Chondrocyte (in vitro differentiated cells): ENCODE measurements at regions not wholly inside any gene's neighbourhood (a gene's known extent, or its start where the extent isn't known, plus 50 kb on each side); places are given as distances from the start of the nearest gene placed in this dataset.

Source experiments
- DNase-seq: peaks from one replicate; pipeline ENCODE4 v3.0.0; 2021; ENCODE audit warnings: mixed read lengths, low spot score
- H3K27ac Mint-ChIP-seq: one replicate; pipeline ENCODE4 v1.8.0; 2021; ENCODE audit warnings: mild to moderate bottlenecking, moderate library complexity, mixed read lengths; ENCODE audit not compliant: unreplicated experiment
- H3K27me3 Mint-ChIP-seq: 2 replicates; pipeline ENCODE4 v1.8.0; 2021; ENCODE audit warnings: low read depth, mixed read lengths
- H3K36me3 Mint-ChIP-seq: 2 replicates; pipeline ENCODE4 v1.8.0; 2021; ENCODE audit warnings: low read depth, mixed read lengths
- H3K4me1 Mint-ChIP-seq: 2 replicates; pipeline ENCODE4 v1.8.0; 2021; ENCODE audit warnings: low read depth, mild to moderate bottlenecking, mixed read lengths
- H3K4me3 Mint-ChIP-seq: one replicate; pipeline ENCODE4 v1.8.0; 2021; ENCODE audit warnings: mild to moderate bottlenecking, moderate library complexity, mixed read lengths; ENCODE audit not compliant: unreplicated experiment
- H3K9me3 Mint-ChIP-seq: 2 replicates; pipeline ENCODE4 v1.8.0; 2021; ENCODE audit warnings: low read depth, mixed read lengths
- TF ChIP-seq, protein P1 (sequence below): fragments of 200-600 bp; sonication (generic); IDR thresholded peaks from 2 replicates; pipeline ENCODE4 v1.5.0; 2021; ENCODE audit warnings: antibody characterized with exemption, mild to moderate bottlenecking, moderate library complexity

GRCh38 chr11:98703779-98704556 is 316.8 kb upstream of the CNTN5 start:
- Mint-ChIP-seq H3K9me3 (peaks cover 9% of the 10 kb centered on the region), H3K27me3 (no peaks in the 10 kb centered on the region), H3K4me1 (no peaks in the 10 kb centered on the region), H3K27ac (no peak overlapping the region), H3K4me3 (no peak overlapping the region), H3K36me3 (no peaks in the 10 kb centered on the region)
- TF ChIP-seq, protein P1, sequence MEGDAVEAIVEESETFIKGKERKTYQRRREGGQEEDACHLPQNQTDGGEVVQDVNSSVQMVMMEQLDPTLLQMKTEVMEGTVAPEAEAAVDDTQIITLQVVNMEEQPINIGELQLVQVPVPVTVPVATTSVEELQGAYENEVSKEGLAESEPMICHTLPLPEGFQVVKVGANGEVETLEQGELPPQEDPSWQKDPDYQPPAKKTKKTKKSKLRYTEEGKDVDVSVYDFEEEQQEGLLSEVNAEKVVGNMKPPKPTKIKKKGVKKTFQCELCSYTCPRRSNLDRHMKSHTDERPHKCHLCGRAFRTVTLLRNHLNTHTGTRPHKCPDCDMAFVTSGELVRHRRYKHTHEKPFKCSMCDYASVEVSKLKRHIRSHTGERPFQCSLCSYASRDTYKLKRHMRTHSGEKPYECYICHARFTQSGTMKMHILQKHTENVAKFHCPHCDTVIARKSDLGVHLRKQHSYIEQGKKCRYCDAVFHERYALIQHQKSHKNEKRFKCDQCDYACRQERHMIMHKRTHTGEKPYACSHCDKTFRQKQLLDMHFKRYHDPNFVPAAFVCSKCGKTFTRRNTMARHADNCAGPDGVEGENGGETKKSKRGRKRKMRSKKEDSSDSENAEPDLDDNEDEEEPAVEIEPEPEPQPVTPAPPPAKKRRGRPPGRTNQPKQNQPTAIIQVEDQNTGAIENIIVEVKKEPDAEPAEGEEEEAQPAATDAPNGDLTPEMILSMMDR = no peak
- DNase-seq = no peak

GRCh38 chr11:98710026-98710425 is 310.7 kb upstream of the CNTN5 start:
- DNase-seq = no peak
- no peak overlapping the region for H3K4me3 Mint-ChIP-seq
- H3K27ac Mint-ChIP-seq = no peak overlapping the region
- H3K9me3 Mint-ChIP-seq = peaks cover 20% of the 10 kb centered on the region
- no peaks in the 10 kb centered on the region for H3K4me1 Mint-ChIP-seq
- TF ChIP-seq, protein P1 = no peak
- H3K36me3 Mint-ChIP-seq = no peaks in the 10 kb centered on the region
- no peaks in the 10 kb centered on the region for H3K27me3 Mint-ChIP-seq

DNA sequence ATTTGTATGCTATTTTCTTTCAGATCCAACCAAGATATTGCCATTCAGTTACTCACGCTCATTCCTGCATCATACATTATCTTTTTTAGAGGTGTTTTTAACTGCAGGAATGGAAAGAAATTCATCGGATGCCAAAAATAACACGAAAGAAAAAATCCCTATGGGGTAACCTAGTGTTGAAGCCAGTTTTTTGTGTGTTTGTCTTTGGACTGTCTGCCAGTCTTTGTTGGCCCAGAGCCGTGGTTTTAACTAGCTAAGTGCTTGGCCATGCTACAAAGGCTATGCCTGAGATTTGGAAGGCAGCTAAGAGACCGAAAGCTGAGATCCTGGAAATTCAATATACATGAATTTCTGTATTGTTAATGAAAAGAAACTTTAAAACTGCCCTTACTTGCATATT is 309.8 kb upstream of the CNTN5 start:
- peaks cover 24% of the 10 kb centered on the region for H3K9me3 Mint-ChIP-seq
- TF ChIP-seq, protein P1 = no peak
- H3K27ac Mint-ChIP-seq = no peak overlapping the region
- H3K4me3 Mint-ChIP-seq = no peak overlapping the region
- DNase-seq = no peak
- no peaks in the 10 kb centered on the region for H3K4me1 Mint-ChIP-seq
- H3K27me3 Mint-ChIP-seq = no peaks in the 10 kb centered on the region
- H3K36me3 Mint-ChIP-seq = no peaks in the 10 kb centered on the region

DNA sequence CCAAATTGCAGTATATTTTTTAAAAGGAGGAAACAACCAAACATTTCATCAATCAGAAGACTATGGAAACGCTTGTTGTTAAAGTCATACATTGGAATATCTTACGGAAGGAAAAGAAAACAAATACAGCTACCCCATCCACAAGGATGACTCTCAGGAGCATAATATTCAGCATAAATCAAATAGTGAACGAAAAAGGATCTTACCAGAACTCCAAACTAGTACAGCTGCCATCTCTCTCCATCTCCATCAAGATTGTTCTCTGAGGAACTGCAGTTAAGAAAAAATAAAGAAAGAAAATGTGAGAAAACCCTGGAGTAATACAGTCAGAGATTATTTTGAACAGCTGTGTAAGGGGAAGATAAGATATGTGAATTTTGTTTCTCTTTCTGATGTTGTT is 299.8 kb upstream of the CNTN5 start:
- no peaks in the 10 kb centered on the region for H3K36me3 Mint-ChIP-seq
- DNase-seq = no peak
- TF ChIP-seq, protein P1 = no peak
- H3K27ac Mint-ChIP-seq = no peak overlapping the region
- no peaks in the 10 kb centered on the region for H3K27me3 Mint-ChIP-seq
- H3K9me3 Mint-ChIP-seq = peaks cover 8% of the 10 kb centered on the region
- no peak overlapping the region for H3K4me3 Mint-ChIP-seq
- no peaks in the 10 kb centered on the region for H3K4me1 Mint-ChIP-seq

DNA sequence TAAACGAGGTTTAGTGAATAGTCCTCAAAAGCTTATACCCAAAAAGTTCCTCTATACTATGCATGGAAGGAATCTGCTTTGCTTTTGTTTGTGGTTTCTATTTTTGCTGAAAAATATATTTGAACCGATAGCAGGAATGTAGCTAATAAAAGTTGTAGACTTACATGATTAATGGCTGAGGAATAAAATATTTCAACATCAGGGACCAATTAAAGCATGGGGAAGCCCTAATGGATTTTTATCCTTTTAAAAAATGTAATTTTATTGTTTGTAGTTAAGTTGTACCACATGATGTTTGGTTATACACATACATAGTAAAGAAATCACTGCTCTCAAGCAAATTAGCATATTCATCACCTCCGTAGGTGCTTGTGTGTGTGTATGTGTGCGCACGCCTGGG is 295.3 kb upstream of the CNTN5 start:
- TF ChIP-seq, protein P1 = no peak
- Mint-ChIP-seq H3K4me1 (no peaks in the 10 kb centered on the region), H3K27ac (no peak overlapping the region), H3K36me3 (no peaks in the 10 kb centered on the region), H3K27me3 (no peaks in the 10 kb centered on the region), H3K9me3 (peaks cover 12% of the 10 kb centered on the region), H3K4me3 (no peak overlapping the region)
- DNase-seq = no peak
